H1 (cell line): ENCODE measurements at regions not wholly inside any gene's neighbourhood (a gene's known extent, or its start where the extent isn't known, plus 50 kb on each side); places are given as distances from the start of the nearest gene placed in this dataset.

Source experiments
- CTCF ChIA-PET: fragments of 300-600 bp; sonication (Branson Sonifier 250); formaldehyde crosslinking; loops from one replicate; lab custom pipeline; 2021; ENCODE audit not compliant: partially characterized antibody; lab: Charles Lee
- POLR2A ChIA-PET: fragments of 300-600 bp; sonication (Branson Sonifier 250); formaldehyde crosslinking; loops from one replicate; lab custom pipeline; 2021; ENCODE audit warnings: inconsistent platforms; ENCODE audit not compliant: partially characterized antibody; lab: Charles Lee
- DNase-seq, 2 experiments: peaks; one replicate each; pipeline versions ENCODE4 v3.0.0 to v3.0.0-alpha.2; 2010 to 2022; ENCODE audit warnings: low spot score in 2 of 2, low read depth in 1 of 2, mixed read lengths in 1 of 2
- FAIRE-seq: peaks from 2 replicates; lab custom pipeline; 2011; peaks lifted over from hg19 to GRCh38; lab: Jason Lieb, UNC
- H2AFZ ChIP-seq: 2 replicates; pipeline ENCODE4 v1.8.1; 2012; ENCODE audit warnings: low read length, inconsistent platforms
- H2AK5ac ChIP-seq: 2 replicates; pipeline ENCODE4 v1.6.1; 2013; ENCODE audit warnings: low read depth, low read length
- H2BK120ac ChIP-seq: replicated peaks from 2 replicates; pipeline ENCODE3; 2013; ENCODE audit warnings: low read depth, low read length, inconsistent platforms
- H2BK12ac ChIP-seq: 2 replicates; pipeline ENCODE4 v1.6.1; 2013; ENCODE audit warnings: low read depth, low read length
- H2BK15ac ChIP-seq: 2 replicates; pipeline ENCODE4 v1.6.1; 2013; ENCODE audit warnings: low read length
- H2BK20ac ChIP-seq: 2 replicates; pipeline ENCODE4 v1.6.1; 2013; ENCODE audit warnings: low read length
- H2BK5ac ChIP-seq: 2 replicates; pipeline ENCODE4 v1.6.1; 2013; ENCODE audit warnings: low read depth, low read length
- H3K14ac ChIP-seq: 2 replicates; pipeline ENCODE4 v1.6.1; 2013; ENCODE audit warnings: inconsistent platforms; ENCODE audit not compliant: insufficient read length
- H3K18ac ChIP-seq: 2 replicates; pipeline ENCODE4 v1.6.1; 2013; ENCODE audit warnings: low read length; ENCODE audit errors: extremely low read depth
- H3K23ac ChIP-seq: 2 replicates; pipeline ENCODE4 v1.6.1; 2013; ENCODE audit warnings: inconsistent platforms; ENCODE audit not compliant: insufficient read length
- H3K23me2 ChIP-seq: 2 replicates; pipeline ENCODE4 v1.6.1; 2013; ENCODE audit warnings: low read depth, low read length
- H3K27ac ChIP-seq: 2 replicates; pipeline ENCODE4 v1.6.1; 2011; ENCODE audit warnings: low read depth, low read length, inconsistent platforms
- H3K27me3 ChIP-seq, 4 experiments: replicated peaks in 1 of 4; 1 replicate in 1 of 4; 2 replicates in 3 of 4; pipeline versions ENCODE4 v1.6.1 to v1.8.1; 2011 to 2013; ENCODE audit warnings: low read length in 3 of 4, mild to moderate bottlenecking in 3 of 4, inconsistent platforms in 2 of 4, mixed read lengths in 2 of 4, moderate library complexity in 1 of 4; ENCODE audit not compliant: control insufficient read depth in 3 of 4, insufficient read depth in 3 of 4; ENCODE audit errors: extremely low read depth in 1 of 4
- H3K36me3 ChIP-seq, 4 experiments: 2 replicates each; pipeline versions ENCODE4 v1.6.1 to v1.8.1; 2011 to 2013; ENCODE audit warnings: mild to moderate bottlenecking in 4 of 4, low read length in 3 of 4, moderate library complexity in 2 of 4, control low read depth in 1 of 4, inconsistent platforms in 1 of 4; ENCODE audit not compliant: insufficient read depth in 4 of 4, control insufficient read depth in 2 of 4
- H3K4ac ChIP-seq: replicated peaks from 2 replicates; pipeline ENCODE3; 2013; ENCODE audit warnings: low read length, low read depth, mixed read lengths, inconsistent platforms; ENCODE audit not compliant: insufficient read length
- H3K4me1 ChIP-seq, 4 experiments: replicated peaks in 1 of 4; 1 replicate in 1 of 4; 2 replicates in 3 of 4; pipeline versions ENCODE4 v1.6.1 to v1.8.1; 2011 to 2013; ENCODE audit warnings: low read length in 3 of 4, inconsistent platforms in 2 of 4, mixed read lengths in 1 of 4; ENCODE audit not compliant: insufficient read depth in 4 of 4, control insufficient read depth in 3 of 4
- H3K4me2 ChIP-seq, 2 experiments: 2 replicates each; pipeline versions ENCODE4 v1.6.1 to v1.8.1; 2011 to 2013; ENCODE audit warnings: low read depth in 2 of 2, low read length in 2 of 2, control low read depth in 1 of 2, inconsistent platforms in 1 of 2, mild to moderate bottlenecking in 1 of 2; ENCODE audit not compliant: insufficient read depth in 1 of 2
- H3K4me3 ChIP-seq, 4 experiments: fragments of 200-600, 300-600 bp in 1 of 4; sonication (generic), shearing (Covaris generic), sonication (Bioruptor Twin) in 1 of 4; 2 replicates each; pipeline versions ENCODE4 v1.5.1 to v1.8.1; 2011 to 2016; ENCODE audit warnings: low read length in 4 of 4, low read depth in 3 of 4, control low read depth in 2 of 4, inconsistent platforms in 2 of 4, mild to moderate bottlenecking in 2 of 4, mixed read lengths in 1 of 4, moderate library complexity in 1 of 4; ENCODE audit not compliant: insufficient read depth in 2 of 4; ENCODE audit errors: extremely low read depth in 1 of 4
- H3K56ac ChIP-seq: replicated peaks from 2 replicates; pipeline ENCODE3; 2013; ENCODE audit warnings: low read depth, mild to moderate bottlenecking, mixed read lengths, low read length, inconsistent platforms; ENCODE audit not compliant: insufficient read length
- H3K79me1 ChIP-seq: 2 replicates; pipeline ENCODE4 v1.6.1; 2013; ENCODE audit warnings: low read depth, low read length, control low read depth
- H3K79me2 ChIP-seq, 2 experiments: 2 replicates each; pipeline versions ENCODE4 v1.6.1 to v1.8.1; 2012 to 2013; ENCODE audit warnings: low read length in 2 of 2, mild to moderate bottlenecking in 2 of 2, inconsistent platforms in 1 of 2; ENCODE audit not compliant: insufficient read depth in 2 of 2, control insufficient read depth in 1 of 2
- H3K9ac ChIP-seq, 4 experiments: replicated peaks in 1 of 4; 1 replicate in 1 of 4; 2 replicates in 3 of 4; pipeline versions ENCODE4 v1.6.1 to v1.8.1; 2011 to 2013; ENCODE audit warnings: low read depth in 3 of 4, low read length in 3 of 4, control low read depth in 2 of 4, mild to moderate bottlenecking in 2 of 4, moderate library complexity in 2 of 4, inconsistent platforms in 1 of 4; ENCODE audit errors: extremely low read depth in 1 of 4
- H3K9me3 ChIP-seq, 2 experiments: 2 replicates each; pipeline versions ENCODE4 v1.6.1 to v1.8.1; 2012 to 2013; ENCODE audit warnings: mild to moderate bottlenecking in 2 of 2, moderate library complexity in 2 of 2, control low read depth in 1 of 2, inconsistent platforms in 1 of 2, low read depth in 1 of 2, low read length in 1 of 2, mixed read lengths in 1 of 2; ENCODE audit not compliant: insufficient read depth in 2 of 2
- H4K20me1 ChIP-seq, 2 experiments: replicated peaks in 1 of 2; 2 replicates each; pipeline versions ENCODE3 to v1.8.1; 2011 to 2013; ENCODE audit warnings: inconsistent platforms in 2 of 2, low read length in 2 of 2, mild to moderate bottlenecking in 1 of 2; ENCODE audit not compliant: insufficient read depth in 2 of 2, control insufficient read depth in 1 of 2
- H4K5ac ChIP-seq: 2 replicates; pipeline ENCODE4 v1.6.1; 2013; ENCODE audit warnings: low read length, low read depth, mixed read lengths, inconsistent platforms; ENCODE audit not compliant: insufficient read length
- H4K8ac ChIP-seq: 2 replicates; pipeline ENCODE4 v1.8.0; 2013; ENCODE audit warnings: mild to moderate bottlenecking, moderate library complexity, low read length, inconsistent platforms; ENCODE audit not compliant: insufficient read depth; ENCODE audit errors: extremely low read depth
- H4K91ac ChIP-seq: replicated peaks from 2 replicates; pipeline ENCODE3; 2013; ENCODE audit warnings: low read length, mixed read lengths, inconsistent platforms; ENCODE audit not compliant: insufficient read length
- BACH1 ChIP-seq: IDR thresholded peaks from 2 replicates; pipeline ENCODE4 v1.6.1; 2012; ENCODE audit warnings: low read length, improper control_type of control experiment
- BRCA1 ChIP-seq: IDR thresholded peaks from 2 replicates; pipeline ENCODE4 v1.6.1; 2012; ENCODE audit warnings: low read depth, low read length, improper control_type of control experiment
- CBX8 ChIP-seq: fragments of 300-800, 300-1000 bp; sonication (generic); IDR thresholded peaks from 2 replicates; pipeline ENCODE4 v1.7.1; 2016; ENCODE audit warnings: low read depth, low read length, borderline replicate concordance
- CEBPB ChIP-seq: IDR thresholded peaks from 2 replicates; pipeline ENCODE4 v1.6.1; 2012; ENCODE audit warnings: low read depth, low read length
- CREB1 ChIP-seq: IDR thresholded peaks from 2 replicates; pipeline ENCODE4 v1.6.1; 2012; ENCODE audit warnings: inconsistent platforms
- GABPA ChIP-seq: IDR thresholded peaks from 2 replicates; pipeline ENCODE4 v1.6.1; 2011; ENCODE audit warnings: mild to moderate bottlenecking, low read length, moderate library complexity, borderline replicate concordance; ENCODE audit not compliant: insufficient read depth
- POLR2A ChIP-seq, 2 experiments: IDR thresholded peaks; 1 replicate in 1 of 2; 2 replicates in 1 of 2; pipeline ENCODE4 v1.6.1; 2011; ENCODE audit warnings: low read depth in 2 of 2, low read length in 2 of 2, mild to moderate bottlenecking in 2 of 2; ENCODE audit errors: control extremely low read depth in 1 of 2
- RNF2 ChIP-seq: fragments of 200-900, 300-1000 bp; sonication (generic); IDR thresholded peaks from 2 replicates; pipeline ENCODE4 v1.7.1; 2016; ENCODE audit warnings: borderline replicate concordance, low read depth, mild to moderate bottlenecking, antibody characterized with exemption, low read length; ENCODE audit not compliant: poor library complexity, severe bottlenecking; ENCODE audit errors: missing control alignments
- SAP30 ChIP-seq: fragments of 300-600 bp; sonication (generic); IDR thresholded peaks from 2 replicates; pipeline ENCODE4 v1.7.1; 2012; ENCODE audit warnings: low read length, moderate library complexity, mild to moderate bottlenecking, inconsistent platforms; ENCODE audit not compliant: insufficient read depth, insufficient replicate concordance
- SIX5 ChIP-seq: IDR thresholded peaks from 2 replicates; pipeline ENCODE4 v1.6.1; 2011; ENCODE audit warnings: mild to moderate bottlenecking, low read depth, low read length
- SP1 ChIP-seq: IDR thresholded peaks from 2 replicates; pipeline ENCODE4 v1.6.1; 2011; ENCODE audit warnings: low read depth, low read length
- TAF1 ChIP-seq: IDR thresholded peaks from 2 replicates; pipeline ENCODE4 v1.6.1; 2011; ENCODE audit warnings: mild to moderate bottlenecking, low read depth, low read length
- TCF12 ChIP-seq: IDR thresholded peaks from 2 replicates; pipeline ENCODE4 v1.6.1; 2011; ENCODE audit warnings: low read depth, mild to moderate bottlenecking, low read length
- TEAD4 ChIP-seq: IDR thresholded peaks from 2 replicates; pipeline ENCODE4 v1.6.1; 2012; ENCODE audit warnings: low read depth, low read length, inconsistent platforms, mixed read lengths
- whole genome bisulfite sequencing, 2 experiments: shearing (Covaris generic) in 1 of 2; methylation state at CpG; one replicate each; pipeline versions ENCODE4 v1.1.6 to v1.1.7; 2013 to 2015; ENCODE audit warnings: low lambda C conversion rate in 2 of 2, mixed read lengths in 2 of 2, inconsistent platforms in 1 of 2, low coverage in 1 of 2, missing lambda C conversion rate in 1 of 2; ENCODE audit not compliant: insufficient replicate concordance in 2 of 2, insufficient coverage in 1 of 2, insufficient read length in 1 of 2; ENCODE audit errors: extremely low coverage in 1 of 2, missing lambda C conversion rate in 1 of 2; 5-methylcytosine and 5-hydroxymethylcytosine counted together
- TF ChIP-seq, protein P1 (sequence below): IDR thresholded peaks from 2 replicates; pipeline ENCODE4 v1.6.1; 2011; ENCODE audit warnings: low read length, improper control_type of control experiment

DNA sequence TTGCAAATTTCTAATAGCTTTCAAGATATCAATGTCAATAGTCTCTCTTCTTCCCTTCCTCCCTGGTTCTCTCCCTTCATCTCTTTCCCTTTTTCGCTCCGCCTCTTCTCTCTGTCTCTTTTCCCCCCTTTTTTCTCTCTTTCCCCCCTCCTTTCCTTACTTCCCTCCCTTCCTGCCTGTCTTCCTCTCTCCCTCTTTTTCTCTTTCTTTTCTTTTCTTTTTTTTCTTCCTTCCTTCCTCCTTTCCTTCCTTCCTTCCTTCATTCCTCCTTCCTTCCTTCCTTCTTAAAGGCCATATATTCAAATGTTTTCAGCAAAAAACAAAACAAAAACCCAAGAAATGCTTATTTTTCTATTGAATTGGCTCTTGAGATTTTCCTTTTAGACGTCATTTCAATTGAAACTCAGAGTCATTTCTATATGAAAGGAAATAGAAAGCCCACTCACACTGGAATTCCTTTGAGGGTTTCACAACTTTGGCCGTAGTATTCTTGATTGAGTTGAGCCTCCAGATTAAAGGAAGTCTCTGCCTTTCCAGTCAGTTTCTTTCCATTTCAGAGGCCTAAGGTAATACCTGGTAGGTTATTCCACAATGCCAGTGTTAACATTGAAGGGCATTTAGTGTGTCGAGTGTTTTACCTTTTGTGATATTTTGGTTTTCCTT lies 551.5 kb downstream of the LMO4 start:
- Histone ChIP-seq H3K9me3 (no peaks in the 10 kb centered on the region; a peak in 1 of 4 replicates), H3K56ac (no peak overlapping the region), H3K4me1 (no peaks in the 10 kb centered on the region), H3K23me2 (no peaks in the 10 kb centered on the region), H3K79me1 (no peaks in the 10 kb centered on the region), H2BK20ac (no peak overlapping the region), H3K18ac (no peak overlapping the region), H3K14ac (no peak overlapping the region), H4K91ac (no peak overlapping the region), H3K9ac (no peak overlapping the region), H3K27ac (no peak overlapping the region), H3K23ac (no peak overlapping the region), H3K4ac (no peak overlapping the region), H2BK12ac (no peak overlapping the region), H3K4me2 (no peak overlapping the region), H3K36me3 (no peaks in the 10 kb centered on the region), H4K8ac (no peak overlapping the region), H4K20me1 (no peaks in the 10 kb centered on the region), H2AFZ (no peak overlapping the region), H2BK15ac (no peak overlapping the region), H2BK5ac (no peak overlapping the region), H4K5ac (no peak overlapping the region), H3K79me2 (no peaks in the 10 kb centered on the region), H2AK5ac (no peak overlapping the region), H3K27me3 (no peaks in the 10 kb centered on the region), H3K4me3 (no peak overlapping the region), H2BK120ac (no peak overlapping the region)
- POLR2A ChIA-PET, result no interaction called here
- CTCF ChIA-PET, result no interaction called here
- FAIRE-seq (no peak), DNase-seq (no peak)
- WGBS, 2 experiments, result 86% methylated on average over 5 of the region's 5 CpGs; no CpG with 5 or more reads in 1 of the 2 experiments
- TF ChIP-seq CREB1 (no peak), SAP30 (no peak), BRCA1 (no peak), GABPA (no peak), RNF2 (no peak), TEAD4 (no peak), BACH1 (no peak), SIX5 (no peak), TAF1 (no peak), TCF12 (no peak), CEBPB (no peak), CBX8 (no peak), SP1 (no peak), POLR2A (IDR thresholded peaks at IDR 0.05; ENCODE audit: control extremely low read depth in 1 of 2, low read depth in 2 of 2, low read length in 2 of 2) (no peak)
- TF ChIP-seq, protein P1, sequence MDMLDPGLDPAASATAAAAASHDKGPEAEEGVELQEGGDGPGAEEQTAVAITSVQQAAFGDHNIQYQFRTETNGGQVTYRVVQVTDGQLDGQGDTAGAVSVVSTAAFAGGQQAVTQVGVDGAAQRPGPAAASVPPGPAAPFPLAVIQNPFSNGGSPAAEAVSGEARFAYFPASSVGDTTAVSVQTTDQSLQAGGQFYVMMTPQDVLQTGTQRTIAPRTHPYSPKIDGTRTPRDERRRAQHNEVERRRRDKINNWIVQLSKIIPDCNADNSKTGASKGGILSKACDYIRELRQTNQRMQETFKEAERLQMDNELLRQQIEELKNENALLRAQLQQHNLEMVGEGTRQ, result no peak
